ENCODE measurements at regions not wholly inside any gene's neighbourhood (a gene's known extent, or its start where the extent isn't known, plus 50 kb on each side); places are given as distances from the start of the nearest gene placed in this dataset.
"Not testable (repeated sequence)": the region's sequence is repeated elsewhere in the genome, so short reads cannot be mapped to it uniquely, and the experiment has no call there.

GRCh38 chr2:21194147-21194546 lies 70.4 kb downstream of the TDRD15 start:
- Histone ChIP-seq H3K4me1 (ENCODE audit: insufficient read depth) (no peaks in the 10 kb centered on the region), H3K36me3 (ENCODE audit: insufficient read depth) (no peaks in the 10 kb centered on the region), H3K27ac (ENCODE audit: low read depth) (no peak overlapping the region), H3K4me3 (ENCODE audit: low read depth, low read length) (no peak overlapping the region)
- no peak for DNase-seq (ENCODE audit: extremely low spot score)
- WGBS, result 28% methylated on average over 2 of the region's 2 CpGs

- Histone ChIP-seq H3K36me3 (ENCODE audit: insufficient read depth) (no peaks in the 10 kb centered on the region), H3K4me1 (ENCODE audit: insufficient read depth) (no peaks in the 10 kb centered on the region), H3K4me3 (ENCODE audit: low read depth, low read length) (no peak overlapping the region), H3K27ac (ENCODE audit: low read depth) (no peak overlapping the region)
- DNase-seq (ENCODE audit: extremely low spot score), result no peak
- 93% methylated on average over 2 of the region's 2 CpGs for WGBS
Observed at GRCh38 chr2:21194858-21195271, 71.1 kb downstream of the TDRD15 start.

GRCh38 chr2:21195326-21195725 lies 71.6 kb downstream of the TDRD15 start:
- H3K27ac ChIP-seq (ENCODE audit: low read depth), result no peak overlapping the region
- no peak for DNase-seq (ENCODE audit: extremely low spot score)

GRCh38 chr2:21198637-21199036 lies 74.9 kb downstream of the TDRD15 start:
- Histone ChIP-seq H3K36me3 (ENCODE audit: insufficient read depth) (no peaks in the 10 kb centered on the region), H3K27ac (ENCODE audit: low read depth) (no peak overlapping the region), H3K4me3 (ENCODE audit: low read depth, low read length) (no peak overlapping the region), H3K4me1 (ENCODE audit: insufficient read depth) (no peaks in the 10 kb centered on the region)
- 91% methylated on average over 5 of the region's 5 CpGs for WGBS
- DNase-seq (ENCODE audit: extremely low spot score), result no peak

More at GRCh38 chr2:21195326-21195725, 71.6 kb downstream of the TDRD15 start:
- Histone ChIP-seq H3K4me3 (ENCODE audit: low read depth, low read length) (no peak overlapping the region), H3K36me3 (ENCODE audit: insufficient read depth) (no peaks in the 10 kb centered on the region), H3K4me1 (ENCODE audit: insufficient read depth) (no peaks in the 10 kb centered on the region)

GRCh38 chr2:21203976-21204375 lies 80.2 kb downstream of the TDRD15 start:
- Histone ChIP-seq H3K27ac (ENCODE audit: low read depth) (no peak overlapping the region), H3K4me1 (ENCODE audit: insufficient read depth) (no peaks in the 10 kb centered on the region), H3K36me3 (ENCODE audit: insufficient read depth) (no peaks in the 10 kb centered on the region), H3K4me3 (ENCODE audit: low read depth, low read length) (no peak overlapping the region)
- no peak for DNase-seq (ENCODE audit: extremely low spot score)

GRCh38 chr2:21214085-21214484 lies 90.3 kb downstream of the TDRD15 start:
- 93% methylated on average over 10 of the region's 10 CpGs for WGBS
- not testable (repeated sequence) for H3K4me1 ChIP-seq (ENCODE audit: insufficient read depth); DNase-seq (ENCODE audit: extremely low spot score); H3K36me3 ChIP-seq (ENCODE audit: insufficient read depth); H3K27ac ChIP-seq (ENCODE audit: low read depth); H3K4me3 ChIP-seq (ENCODE audit: low read depth, low read length)

GRCh38 chr2:21217442-21217841 lies 93.7 kb downstream of the TDRD15 start:
- Histone ChIP-seq H3K4me1 (ENCODE audit: insufficient read depth) (no peaks in the 10 kb centered on the region), H3K36me3 (ENCODE audit: insufficient read depth) (no peaks in the 10 kb centered on the region), H3K4me3 (ENCODE audit: low read depth, low read length) (no peak overlapping the region), H3K27ac (ENCODE audit: low read depth) (no peak overlapping the region)
- DNase-seq (ENCODE audit: extremely low spot score), result no peak

- Histone ChIP-seq H3K27ac (ENCODE audit: low read depth) (no peak overlapping the region), H3K4me3 (ENCODE audit: low read depth, low read length) (no peak overlapping the region), H3K36me3 (ENCODE audit: insufficient read depth) (no peaks in the 10 kb centered on the region), H3K4me1 (ENCODE audit: insufficient read depth) (no peaks in the 10 kb centered on the region)
- DNase-seq (ENCODE audit: extremely low spot score), result no peak
- WGBS, result 67% methylated on average over 1 of the region's 1 CpG
Observed at GRCh38 chr2:21220930-21221329, 97.2 kb downstream of the TDRD15 start.

- WGBS, result 85% methylated on average over 5 of the region's 5 CpGs
- no peaks in the 10 kb centered on the region for H3K36me3 ChIP-seq (ENCODE audit: insufficient read depth)
Observed at GRCh38 chr2:21223618-21224017, 99.8 kb downstream of the TDRD15 start.

GRCh38 chr2:21228041-21228895 lies 104.5 kb downstream of the TDRD15 start:
- Histone ChIP-seq H3K27ac (ENCODE audit: low read depth) (no peak overlapping the region), H3K4me1 (ENCODE audit: insufficient read depth) (no peaks in the 10 kb centered on the region), H3K4me3 (ENCODE audit: low read depth, low read length) (no peak overlapping the region), H3K36me3 (ENCODE audit: insufficient read depth) (no peaks in the 10 kb centered on the region)
- 78% methylated on average over 10 of the region's 10 CpGs for WGBS
- no peak for DNase-seq (ENCODE audit: extremely low spot score)

More at GRCh38 chr2:21223618-21224017, 99.8 kb downstream of the TDRD15 start:
- H3K27ac ChIP-seq (ENCODE audit: low read depth), result no peak overlapping the region
- no peak for DNase-seq (ENCODE audit: extremely low spot score)
- H3K4me1 ChIP-seq (ENCODE audit: insufficient read depth), result no peaks in the 10 kb centered on the region
- H3K4me3 ChIP-seq (ENCODE audit: low read depth, low read length), result no peak overlapping the region

GRCh38 chr2:21229302-21229701 lies 105.5 kb downstream of the TDRD15 start:
- no peak for DNase-seq (ENCODE audit: extremely low spot score)
- WGBS, result 67% methylated on average over 1 of the region's 1 CpG
- Histone ChIP-seq H3K4me3 (ENCODE audit: low read depth, low read length) (no peak overlapping the region), H3K4me1 (ENCODE audit: insufficient read depth) (no peaks in the 10 kb centered on the region), H3K27ac (ENCODE audit: low read depth) (no peak overlapping the region), H3K36me3 (ENCODE audit: insufficient read depth) (no peaks in the 10 kb centered on the region)

GRCh38 chr2:21230140-21230539 lies 106.4 kb downstream of the TDRD15 start:
- Histone ChIP-seq H3K4me3 (ENCODE audit: low read depth, low read length) (no peak overlapping the region), H3K27ac (ENCODE audit: low read depth) (no peak overlapping the region), H3K4me1 (ENCODE audit: insufficient read depth) (no peaks in the 10 kb centered on the region), H3K36me3 (ENCODE audit: insufficient read depth) (no peaks in the 10 kb centered on the region)
- DNase-seq (ENCODE audit: extremely low spot score), result no peak
- 88% methylated on average over 1 of the region's 1 CpG for WGBS

- no peak for DNase-seq (ENCODE audit: extremely low spot score)
- Histone ChIP-seq H3K27ac (ENCODE audit: low read depth) (no peak overlapping the region), H3K4me1 (ENCODE audit: insufficient read depth) (no peaks in the 10 kb centered on the region), H3K4me3 (ENCODE audit: low read depth, low read length) (no peak overlapping the region), H3K36me3 (ENCODE audit: insufficient read depth) (no peaks in the 10 kb centered on the region)
Observed at GRCh38 chr2:21231985-21232384, 108.2 kb downstream of the TDRD15 start.

- Histone ChIP-seq H3K4me3 (ENCODE audit: low read depth, low read length) (no peak overlapping the region), H3K27ac (ENCODE audit: low read depth) (no peak overlapping the region), H3K36me3 (ENCODE audit: insufficient read depth) (no peaks in the 10 kb centered on the region), H3K4me1 (ENCODE audit: insufficient read depth) (no peaks in the 10 kb centered on the region)
- 81% methylated on average over 3 of the region's 3 CpGs for WGBS
- DNase-seq (ENCODE audit: extremely low spot score), result no peak
Observed at GRCh38 chr2:21233194-21233593, 109.4 kb downstream of the TDRD15 start.

- Histone ChIP-seq H3K4me3 (ENCODE audit: low read depth, low read length) (no peak overlapping the region), H3K36me3 (ENCODE audit: insufficient read depth) (no peaks in the 10 kb centered on the region), H3K27ac (ENCODE audit: low read depth) (no peak overlapping the region), H3K4me1 (ENCODE audit: insufficient read depth) (no peaks in the 10 kb centered on the region)
- DNase-seq (ENCODE audit: extremely low spot score), result no peak
- WGBS, result 75% methylated on average over 3 of the region's 3 CpGs
Observed at GRCh38 chr2:21234001-21234400, 110.2 kb downstream of the TDRD15 start.

Data from urinary bladder (tissue), 3 donors.